HUES48 (cell line): ENCODE measurements at regions not wholly inside any gene's neighbourhood (a gene's known extent, or its start where the extent isn't known, plus 50 kb on each side); places are given as distances from the start of the nearest gene placed in this dataset.
"Not testable (repeated sequence)": the region's sequence is repeated elsewhere in the genome, so short reads cannot be mapped to it uniquely, and the experiment has no call there.

Source experiments
- H3K27ac ChIP-seq: one replicate; pipeline ENCODE4 v1.7.0; 2013; ENCODE audit warnings: low read depth, low read length, inconsistent platforms
- H3K27me3 ChIP-seq: 2 replicates; pipeline ENCODE4 v1.6.1; 2013; ENCODE audit warnings: mild to moderate bottlenecking, low read length; ENCODE audit not compliant: control insufficient read depth, insufficient read depth
- H3K36me3 ChIP-seq: 2 replicates; pipeline ENCODE4 v1.6.1; 2013; ENCODE audit warnings: low read length; ENCODE audit not compliant: control insufficient read depth, insufficient read depth
- H3K4me1 ChIP-seq: 2 replicates; pipeline ENCODE4 v1.6.1; 2013; ENCODE audit warnings: mild to moderate bottlenecking, low read length; ENCODE audit not compliant: control insufficient read depth, insufficient read depth
- H3K4me3 ChIP-seq: 2 replicates; pipeline ENCODE4 v1.5.1; 2013; ENCODE audit warnings: mild to moderate bottlenecking, low read depth, low read length
- H3K9ac ChIP-seq: 2 replicates; pipeline ENCODE4 v1.6.1; 2013; ENCODE audit warnings: mild to moderate bottlenecking, low read depth, low read length, moderate library complexity
- H3K9me3 ChIP-seq: 2 replicates; pipeline ENCODE4 v1.6.1; 2013; ENCODE audit warnings: low read length; ENCODE audit not compliant: control insufficient read depth, insufficient read depth

DNA sequence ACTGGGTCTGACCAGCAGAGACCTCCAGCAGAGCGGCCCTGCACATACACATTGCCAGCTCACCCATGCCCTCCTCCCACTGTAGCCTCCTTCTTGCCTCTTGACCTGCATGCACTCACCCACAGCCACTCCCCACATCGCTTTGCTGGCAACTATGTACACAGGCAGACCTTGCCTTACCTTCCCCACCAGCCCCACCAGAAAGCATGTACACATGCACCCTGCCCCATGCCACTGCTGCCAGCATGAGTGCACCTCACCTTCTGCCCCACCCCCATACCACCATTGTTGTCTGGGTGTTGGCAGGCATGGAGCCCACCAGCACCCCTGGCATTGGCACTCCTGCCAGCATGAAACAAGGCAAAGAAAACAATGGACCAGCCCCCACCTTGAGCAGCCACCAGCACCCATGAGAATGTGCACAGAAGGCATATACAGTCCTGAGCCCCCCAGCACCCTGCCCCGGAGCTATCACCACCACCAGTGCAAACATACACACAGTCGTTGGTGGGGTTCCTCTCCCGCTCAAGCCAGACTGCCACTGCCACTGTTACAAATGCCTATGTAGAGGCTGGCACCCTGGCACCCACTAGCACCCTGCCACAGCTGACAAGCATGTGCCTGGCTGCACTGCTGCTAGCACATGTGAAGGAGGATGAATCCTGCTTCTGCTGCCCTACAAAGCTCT, 171.4 kb upstream of the NR4A3 start:
- H3K36me3 ChIP-seq, result no peaks in the 10 kb centered on the region

GRCh38 chr9:99660191-99660636, 161.5 kb upstream of the NR4A3 start:
- Histone ChIP-seq H3K27me3 (no peaks in the 10 kb centered on the region), H3K36me3 (no peaks in the 10 kb centered on the region), H3K9me3 (no peaks in the 10 kb centered on the region), H3K4me3 (no peak overlapping the region), H3K9ac (no peak overlapping the region), H3K27ac (no peak overlapping the region), H3K4me1 (no peaks in the 10 kb centered on the region)

More for the DNA sequence above, 171.4 kb upstream of the NR4A3 start:
- H3K4me3 ChIP-seq, result no peak overlapping the region
- H3K4me1 ChIP-seq, result no peaks in the 10 kb centered on the region
- no peak overlapping the region for H3K27ac ChIP-seq
- no peak overlapping the region for H3K9ac ChIP-seq
- H3K27me3 ChIP-seq, result no peaks in the 10 kb centered on the region
- 0 out of 2 replicates have a peak, but pooled peaks cover 2% of the 10 kb centered on the region for H3K9me3 ChIP-seq

DNA sequence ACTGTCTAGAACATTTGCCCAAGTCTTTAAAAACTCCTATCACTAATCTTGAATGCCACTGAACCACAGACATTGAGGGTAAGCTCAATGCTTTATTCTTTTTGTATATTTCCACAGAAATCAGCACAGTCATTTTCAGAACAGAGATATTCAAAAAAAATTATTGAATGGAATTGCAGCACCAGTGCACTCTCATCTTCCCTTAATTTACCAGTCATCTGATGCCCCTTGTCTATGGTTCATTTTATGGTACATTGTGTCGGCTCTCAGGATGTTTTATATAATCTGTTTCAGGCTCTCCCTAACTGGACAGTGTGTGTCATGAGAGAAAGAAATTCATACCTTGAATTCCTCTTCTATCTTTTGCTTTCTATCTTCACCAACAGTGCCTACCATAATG, 158.4 kb upstream of the NR4A3 start:
- no peaks in the 10 kb centered on the region for H3K27me3 ChIP-seq
- H3K9ac ChIP-seq, result no peak overlapping the region
- H3K4me1 ChIP-seq, result no peaks in the 10 kb centered on the region
- H3K27ac ChIP-seq, result no peak overlapping the region
- H3K36me3 ChIP-seq, result no peaks in the 10 kb centered on the region
- no peaks in the 10 kb centered on the region for H3K9me3 ChIP-seq
- no peak overlapping the region for H3K4me3 ChIP-seq

DNA sequence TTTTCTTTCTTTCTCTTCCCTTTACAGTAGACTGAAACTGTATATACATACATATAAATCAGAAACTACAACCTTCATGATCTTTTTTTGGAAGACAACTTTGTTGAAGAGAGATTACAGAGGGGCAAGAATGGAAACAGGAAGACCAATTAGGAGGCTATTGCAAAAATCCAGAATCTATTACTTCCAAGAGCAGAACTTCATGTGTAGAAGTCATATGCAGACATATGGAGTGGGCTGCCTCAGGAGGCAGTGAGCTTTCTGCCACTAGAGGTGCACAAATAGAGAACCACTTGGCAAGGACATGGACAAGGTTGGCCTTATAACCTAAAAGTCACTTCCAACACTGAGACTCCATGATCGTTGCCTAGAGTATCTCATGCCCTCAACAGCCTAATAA, 157.8 kb upstream of the NR4A3 start:
- Histone ChIP-seq H3K27me3 (no peaks in the 10 kb centered on the region), H3K4me1 (no peaks in the 10 kb centered on the region), H3K9me3 (no peaks in the 10 kb centered on the region), H3K36me3 (no peaks in the 10 kb centered on the region), H3K9ac (no peak overlapping the region), H3K27ac (no peak overlapping the region), H3K4me3 (no peak overlapping the region)

- Histone ChIP-seq H3K4me3 (no peak overlapping the region), H3K9me3 (no peaks in the 10 kb centered on the region), H3K27ac (no peak overlapping the region), H3K36me3 (no peaks in the 10 kb centered on the region), H3K4me1 (peaks cover 4% of the 10 kb centered on the region; the same call in 1 of the 2 replicates), H3K27me3 (no peaks in the 10 kb centered on the region), H3K9ac (no peak overlapping the region)
Measured at GRCh38 chr9:99666571-99666970, 155.1 kb upstream of the NR4A3 start.

DNA sequence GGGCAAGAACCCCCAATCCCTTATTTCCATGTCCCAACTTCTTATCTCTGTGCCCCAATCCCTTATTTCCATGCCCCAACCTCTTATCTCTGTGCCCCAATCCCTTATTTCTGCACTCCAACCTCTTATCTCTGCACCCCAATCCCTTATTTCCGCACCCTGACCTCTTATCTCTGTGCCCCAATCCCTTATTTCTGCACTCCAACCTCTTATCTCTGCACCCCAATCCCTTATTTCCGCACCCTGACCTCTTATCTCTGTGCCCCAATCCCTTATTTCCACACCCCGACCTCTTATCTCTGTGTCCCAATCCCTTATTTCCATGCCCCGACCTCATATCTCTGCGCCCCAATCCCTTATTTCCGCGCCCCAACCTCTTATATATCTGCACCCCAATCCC, 150.8 kb upstream of the NR4A3 start:
- H3K9me3 ChIP-seq, H3K36me3 ChIP-seq, H3K4me3 ChIP-seq, H3K27me3 ChIP-seq, H3K9ac ChIP-seq, H3K4me1 ChIP-seq, H3K27ac ChIP-seq: not testable (repeated sequence)

- Histone ChIP-seq H3K27ac (no peak overlapping the region), H3K4me3 (no peak overlapping the region), H3K9ac (no peak overlapping the region), H3K4me1 (no peaks in the 10 kb centered on the region), H3K36me3 (no peaks in the 10 kb centered on the region), H3K9me3 (peaks cover 26% of the 10 kb centered on the region), H3K27me3 (no peaks in the 10 kb centered on the region)
Measured at GRCh38 chr9:99677281-99677680, 144.4 kb upstream of the NR4A3 start.

GRCh38 chr9:99678566-99678965, 143.1 kb upstream of the NR4A3 start:
- Histone ChIP-seq H3K4me1 (no peaks in the 10 kb centered on the region), H3K9ac (no peak overlapping the region), H3K4me3 (no peak overlapping the region), H3K9me3 (peaks cover 31% of the 10 kb centered on the region), H3K36me3 (no peaks in the 10 kb centered on the region), H3K27me3 (no peaks in the 10 kb centered on the region), H3K27ac (no peak overlapping the region)

DNA sequence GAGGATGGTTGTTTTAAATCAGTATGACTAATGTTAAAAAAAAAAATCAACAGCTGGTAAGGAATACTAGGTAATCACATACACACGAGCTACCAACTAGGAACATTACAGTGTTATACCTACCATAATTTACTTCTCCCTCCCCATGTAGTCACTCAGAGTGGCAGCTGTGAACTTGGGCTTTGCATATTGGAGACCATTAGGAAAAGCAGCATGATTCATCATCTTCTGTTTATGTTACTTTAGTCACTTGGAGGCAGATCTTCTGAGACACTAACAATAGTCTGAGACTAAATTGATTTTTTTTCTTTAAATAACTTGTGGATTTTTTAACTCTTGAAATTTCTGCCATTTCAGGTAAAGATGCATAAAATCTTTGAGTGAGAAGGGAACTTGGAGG, 141.5 kb upstream of the NR4A3 start:
- Histone ChIP-seq H3K27me3 (no peaks in the 10 kb centered on the region), H3K9me3 (peaks cover 31% of the 10 kb centered on the region), H3K9ac (no peak overlapping the region)

DNA sequence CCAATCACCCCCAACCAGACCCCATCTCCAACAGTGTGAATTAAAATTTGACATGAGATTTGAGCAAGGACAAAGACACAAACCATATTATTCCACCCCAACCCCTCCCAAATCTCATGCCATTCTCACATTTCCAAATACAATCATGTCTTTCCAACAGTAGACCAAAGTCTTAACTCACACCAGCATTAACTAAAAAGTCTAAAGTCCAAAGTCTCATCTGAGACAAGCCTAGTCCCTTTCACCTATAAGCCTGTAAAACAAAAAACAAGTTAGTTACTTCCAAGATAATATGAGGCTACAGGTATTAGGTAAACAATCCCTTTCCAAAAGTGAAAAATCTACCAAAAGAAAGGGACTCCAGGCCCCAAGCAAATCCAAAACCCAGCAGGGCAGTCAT, 140.6 kb upstream of the NR4A3 start:
- no peaks in the 10 kb centered on the region for H3K36me3 ChIP-seq

More for the DNA sequence above, 141.5 kb upstream of the NR4A3 start:
- Histone ChIP-seq H3K4me1 (no peaks in the 10 kb centered on the region), H3K27ac (no peak overlapping the region), H3K36me3 (no peaks in the 10 kb centered on the region), H3K4me3 (no peak overlapping the region)

DNA sequence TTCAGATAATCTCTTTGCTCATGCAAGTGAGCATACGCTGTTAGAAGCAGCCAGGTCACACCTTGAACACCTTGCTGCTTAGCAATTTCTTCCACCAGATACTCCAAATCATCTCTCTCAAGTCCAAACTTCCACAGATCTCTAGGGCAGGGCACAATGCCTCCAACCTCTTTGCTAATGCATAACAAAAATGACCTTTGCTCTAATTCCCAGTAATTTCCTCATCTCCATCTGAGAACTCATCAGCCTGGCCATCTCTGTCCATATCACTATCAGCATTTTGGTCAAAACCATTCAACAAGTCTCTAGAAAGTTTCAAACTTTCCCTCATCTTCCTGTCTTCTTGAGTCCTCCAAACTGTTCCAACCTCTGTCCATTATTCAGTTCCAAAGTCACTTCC, 139.3 kb upstream of the NR4A3 start:
- Histone ChIP-seq H3K4me3 (no peak overlapping the region), H3K4me1 (no peaks in the 10 kb centered on the region), H3K9ac (no peak overlapping the region), H3K27me3 (no peaks in the 10 kb centered on the region), H3K9me3 (peaks cover 14% of the 10 kb centered on the region), H3K36me3 (no peaks in the 10 kb centered on the region), H3K27ac (no peak overlapping the region)

More for the DNA sequence above, 140.6 kb upstream of the NR4A3 start:
- Histone ChIP-seq H3K4me1 (no peaks in the 10 kb centered on the region), H3K9ac (no peak overlapping the region), H3K9me3 (peaks cover 27% of the 10 kb centered on the region), H3K27ac (no peak overlapping the region), H3K27me3 (no peaks in the 10 kb centered on the region), H3K4me3 (no peak overlapping the region)
